Middle frontal gyrus (tissue), 1 donor: ENCODE measurements at regions not wholly inside any gene's neighbourhood (a gene's known extent, or its start where the extent isn't known, plus 50 kb on each side); places are given as distances from the start of the nearest gene placed in this dataset.
"Not testable (repeated sequence)": the region's sequence is repeated elsewhere in the genome, so short reads cannot be mapped to it uniquely, and the experiment has no call there.

Experiments
- DNase-seq: peaks from one replicate; pipeline ENCODE4 v3.0.0-alpha.2; 2015; ENCODE audit warnings: low spot score; ENCODE audit errors: extremely low spot score

DNA sequence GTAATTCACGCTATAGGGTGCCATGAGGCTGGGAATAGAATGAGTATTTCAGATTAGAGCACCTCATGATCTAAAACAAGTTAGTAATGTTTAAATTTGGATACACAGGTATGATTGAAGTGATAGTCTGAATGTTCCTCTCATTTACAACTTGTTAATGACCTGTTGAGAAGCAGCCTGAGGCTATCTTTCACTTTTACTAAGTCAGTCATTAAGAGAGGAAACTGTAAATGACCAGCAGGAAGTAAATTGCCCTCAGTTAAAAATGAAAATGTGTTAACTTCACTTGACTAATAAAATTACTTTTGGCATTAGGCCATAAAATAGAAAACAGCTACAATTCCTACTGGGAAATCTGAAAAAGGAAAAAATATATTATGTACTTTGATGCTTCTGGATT, 1042.0 kb downstream of the DNAJB9 start:
- DNase-seq = no peak

DNA sequence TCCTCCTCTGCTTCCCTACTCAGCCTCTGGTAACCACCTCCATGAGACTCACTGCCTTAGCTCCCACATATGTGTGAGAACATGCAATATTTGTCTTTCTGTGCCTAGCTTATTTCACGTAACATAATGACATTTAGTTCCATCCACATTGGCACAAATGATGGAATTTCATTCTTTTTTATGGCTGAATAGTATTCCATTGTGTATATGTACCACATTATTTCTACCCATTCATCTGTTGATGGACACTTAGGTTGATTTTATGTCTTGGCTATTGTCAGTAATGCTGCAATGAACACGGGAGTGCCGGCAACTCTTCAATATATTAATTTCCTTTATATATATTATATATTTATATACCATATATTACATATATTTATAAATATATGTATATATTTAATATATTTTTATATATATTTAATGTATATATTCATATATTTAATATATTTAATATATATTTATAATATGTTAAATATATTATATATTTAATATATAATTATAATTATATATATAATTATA, 1046.9 kb downstream of the DNAJB9 start:
- DNase-seq = no peak

DNA sequence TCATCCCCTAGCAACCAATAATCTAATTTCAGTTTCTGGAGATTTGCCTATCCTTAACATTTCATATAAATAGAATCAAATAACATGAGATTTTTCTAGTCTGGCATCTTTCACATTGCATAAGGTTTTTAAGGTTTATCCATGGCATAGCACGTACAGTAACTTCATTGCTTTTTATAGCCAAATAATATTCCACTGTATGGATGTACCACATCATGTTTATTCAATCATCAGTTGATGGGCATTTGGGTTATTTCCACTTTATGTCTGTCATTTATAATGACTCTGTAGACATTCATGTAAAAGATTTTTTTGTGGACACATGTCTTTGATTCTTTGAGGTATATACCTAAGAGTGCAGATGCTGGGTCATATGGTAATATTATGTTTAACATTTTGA, 1052.6 kb downstream of the DNAJB9 start:
- DNase-seq = no peak

DNA sequence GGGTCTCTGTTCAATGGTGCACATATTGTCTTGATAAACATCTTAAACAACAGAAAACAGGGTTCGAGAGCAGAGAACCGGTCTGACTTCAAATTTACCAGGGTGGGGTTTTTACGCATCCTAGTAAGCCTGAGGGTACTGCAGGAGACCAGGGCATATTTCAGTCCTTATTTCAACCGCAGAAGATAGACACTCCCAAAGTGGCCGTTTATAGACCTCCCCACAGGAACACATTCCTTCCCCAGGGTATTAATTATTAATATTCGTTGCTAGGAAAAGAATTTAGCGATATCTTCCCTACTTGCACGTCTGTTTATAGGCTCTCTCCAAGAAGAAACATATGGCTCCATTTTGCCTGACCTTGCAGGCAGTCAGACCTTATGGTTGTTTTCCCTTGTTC, 1063.2 kb downstream of the DNAJB9 start:
- not testable (repeated sequence) for DNase-seq

DNA sequence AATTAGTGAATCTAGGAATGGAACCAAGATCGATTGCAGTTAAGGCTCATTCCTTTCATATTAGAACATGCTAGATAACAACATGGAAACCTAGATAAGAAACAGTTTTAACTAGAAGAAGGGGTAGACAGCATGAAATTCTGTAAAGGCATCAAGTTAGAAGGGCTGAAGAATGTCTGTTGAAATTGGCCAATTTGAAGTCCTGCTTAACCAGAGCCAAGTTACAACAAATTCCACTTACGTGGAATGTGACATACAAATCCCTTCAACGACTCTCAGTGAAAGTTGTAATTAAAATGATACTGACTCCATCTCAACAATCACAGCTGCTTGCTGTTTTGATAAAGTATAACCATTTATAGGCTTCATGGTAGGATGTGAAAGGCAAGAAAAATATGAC, 1065.7 kb downstream of the DNAJB9 start:
- DNase-seq = no peak

DNA sequence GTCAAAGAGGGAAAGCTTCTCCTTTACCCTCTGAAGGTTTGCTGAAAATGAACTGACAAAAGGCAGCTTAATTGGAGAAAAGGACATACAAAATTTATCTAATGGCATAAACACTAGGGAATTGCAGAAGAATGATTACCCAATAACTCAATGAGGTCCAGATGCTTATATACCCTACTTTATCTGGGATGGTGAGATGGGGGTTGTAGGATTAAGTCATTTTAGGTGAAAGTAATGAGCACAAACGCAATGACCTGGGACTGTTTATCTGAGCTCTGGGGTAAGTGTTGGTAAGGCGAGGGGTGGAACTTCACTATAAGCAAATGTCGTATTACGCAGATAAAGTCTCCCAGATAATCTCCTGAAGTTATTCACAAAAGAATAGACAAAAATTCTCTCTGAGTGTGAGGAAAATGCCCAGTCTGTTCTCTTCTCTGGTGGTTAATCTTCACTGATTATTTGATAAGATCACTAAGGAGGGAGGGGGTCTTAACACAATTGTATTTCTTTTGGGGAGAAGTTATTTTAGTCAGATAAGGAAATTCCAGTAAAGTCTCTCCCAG, 1067.8 kb downstream of the DNAJB9 start:
- no peak for DNase-seq

DNA sequence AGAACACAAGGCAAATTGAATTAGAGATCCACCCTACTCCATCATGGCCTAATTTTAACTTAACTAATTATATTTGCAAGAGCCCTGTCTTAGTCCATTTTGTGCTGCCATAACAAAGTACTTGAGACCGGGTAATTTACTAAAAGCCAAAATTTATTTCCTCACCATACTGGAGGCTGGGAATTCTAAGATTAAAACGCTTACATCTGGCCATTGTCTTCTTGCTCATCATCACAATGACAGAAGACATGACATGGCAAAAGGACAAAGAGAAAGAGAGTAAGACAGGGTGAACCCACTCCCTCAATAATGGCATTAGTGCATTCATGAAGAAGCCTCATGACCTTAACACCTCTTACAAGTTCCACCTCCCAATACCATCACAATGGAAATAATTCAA, 1068.6 kb downstream of the DNAJB9 start:
- DNase-seq = no peak

DNA sequence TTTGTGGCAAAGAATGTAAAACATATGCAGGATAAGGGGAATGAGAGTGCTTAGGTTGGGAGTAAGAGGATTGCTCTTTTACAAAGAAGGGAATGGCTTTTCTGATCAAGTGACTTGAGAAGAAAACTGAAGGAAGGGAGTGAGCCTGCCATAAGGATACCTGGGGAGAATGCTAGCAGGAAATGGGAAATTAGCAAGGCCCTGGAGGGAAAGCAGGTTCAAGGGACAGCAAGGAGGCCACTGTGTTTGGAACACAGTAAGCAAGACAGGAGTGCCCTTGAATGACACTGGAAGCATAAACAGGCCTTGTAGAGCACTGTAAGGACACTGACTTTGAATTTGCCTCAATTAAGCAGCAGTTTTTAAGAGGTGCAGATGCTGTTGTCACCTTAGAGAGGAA, 1069.9 kb downstream of the DNAJB9 start:
- DNase-seq = no peak

DNA sequence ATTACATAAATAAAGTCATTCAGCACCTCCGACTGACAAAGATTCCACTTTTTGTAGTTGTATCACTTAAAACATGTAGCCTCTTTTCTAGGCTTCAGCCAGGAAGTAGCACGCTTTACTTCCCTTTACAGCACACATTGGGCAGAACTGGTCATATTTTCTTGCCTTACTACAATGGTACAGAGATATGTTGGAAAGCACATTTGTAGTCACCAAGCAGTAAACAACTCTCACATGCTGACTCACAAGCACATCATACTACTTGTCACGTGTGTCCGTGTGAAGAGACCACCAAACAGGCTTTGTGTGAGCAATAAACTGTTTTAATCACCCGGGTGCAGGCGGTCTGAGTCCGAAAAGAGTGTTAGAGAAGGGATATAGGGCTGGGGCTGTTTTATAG, 1071.8 kb downstream of the DNAJB9 start:
- DNase-seq = no peak

DNA sequence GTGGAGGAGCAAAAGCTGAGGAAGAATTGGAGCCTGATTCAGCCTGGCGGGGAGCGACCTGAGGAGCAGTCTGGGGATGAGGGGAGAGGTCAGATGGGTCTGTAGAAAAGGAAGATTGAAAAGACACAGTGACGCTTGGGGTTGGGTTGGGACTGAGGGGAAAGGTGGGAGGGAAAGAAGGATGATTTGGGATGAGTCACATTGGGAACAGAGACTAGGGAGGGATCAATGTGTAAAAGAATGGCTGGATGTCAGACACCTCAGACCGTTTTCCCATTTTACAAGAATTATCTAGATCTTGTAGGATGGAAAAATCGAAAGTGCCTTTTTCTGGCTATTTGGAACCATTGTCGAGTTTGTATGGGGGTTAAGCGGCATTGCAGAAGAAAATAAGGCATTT, 1076.5 kb downstream of the DNAJB9 start:
- no peak for DNase-seq

DNA sequence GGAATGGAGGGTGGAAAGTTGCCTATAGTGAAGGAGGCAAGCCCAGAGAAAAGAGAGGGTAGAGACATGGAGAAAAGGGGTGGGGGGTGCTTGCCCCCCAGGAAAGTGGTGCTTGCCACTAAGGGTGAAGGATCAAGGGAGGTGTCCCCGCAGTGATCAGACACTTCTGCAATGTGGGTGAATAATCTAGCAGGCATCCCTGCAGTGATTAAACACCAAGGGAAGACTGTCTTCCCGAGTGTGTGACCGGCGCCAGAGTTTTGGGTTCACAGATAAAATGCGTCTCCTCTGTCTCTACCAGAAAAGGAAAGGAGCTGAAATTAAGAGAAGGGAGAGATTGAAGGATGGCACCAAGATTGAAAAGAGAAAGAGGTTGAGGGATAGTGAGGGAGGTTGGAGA, 1076.9 kb downstream of the DNAJB9 start:
- DNase-seq = not testable (repeated sequence)

DNA sequence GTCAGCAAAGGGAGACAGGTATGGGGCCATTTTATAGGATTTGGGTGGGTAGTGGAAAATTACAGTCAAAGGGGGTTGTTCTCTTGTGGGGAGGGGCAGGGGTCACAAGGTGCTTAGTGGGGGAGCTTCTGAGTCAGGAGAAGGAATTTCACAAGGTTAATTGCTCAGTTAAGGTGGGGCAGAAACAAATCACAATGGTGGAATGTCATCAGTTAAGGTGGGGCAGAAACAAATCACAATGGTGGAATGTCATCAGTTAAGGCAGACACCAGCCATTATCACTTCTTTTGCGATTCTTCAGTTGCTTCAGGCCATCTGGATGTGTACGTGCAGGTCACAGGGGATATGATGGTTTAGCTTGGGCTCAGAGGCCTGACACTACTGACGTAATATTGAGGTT, 1077.6 kb downstream of the DNAJB9 start:
- DNase-seq = not testable (repeated sequence)

DNA sequence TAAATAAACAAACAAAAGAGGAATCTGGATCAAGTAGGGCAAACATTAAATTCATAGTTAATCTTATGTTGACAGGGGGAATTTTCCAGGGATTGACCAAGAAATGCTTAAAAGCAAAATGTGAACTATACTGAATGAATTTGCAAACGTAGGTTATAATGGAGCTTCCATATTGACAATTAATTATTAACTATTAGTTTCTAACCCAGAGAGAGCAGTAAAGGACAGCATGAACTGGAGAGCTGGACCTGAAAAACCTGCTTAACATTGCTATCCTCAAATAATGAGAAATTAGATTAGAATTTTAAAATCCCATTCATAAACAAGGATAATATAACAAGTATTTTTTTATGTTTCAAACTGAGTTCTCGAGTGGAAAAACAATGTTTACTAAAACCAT, 1089.6 kb downstream of the DNAJB9 start:
- no peak for DNase-seq

DNA sequence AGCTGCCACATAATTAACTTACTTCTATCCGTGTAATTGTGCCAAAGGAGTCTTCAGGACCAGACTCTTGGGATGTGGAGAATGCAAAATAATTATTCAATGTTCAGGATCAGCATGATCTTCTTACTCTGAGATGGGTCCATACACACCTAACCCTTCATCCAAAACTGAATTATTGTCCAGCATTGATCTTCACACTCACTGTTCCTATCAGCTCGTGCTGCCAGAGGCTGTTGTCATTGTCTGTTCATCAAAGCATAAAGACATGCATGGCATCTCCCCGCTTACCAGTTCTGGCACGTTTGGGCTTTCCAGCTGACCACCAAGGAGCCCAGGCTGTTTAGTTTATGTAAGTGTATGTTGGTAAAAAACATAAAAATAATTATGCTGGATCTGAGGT, 1090.7 kb downstream of the DNAJB9 start:
- no peak for DNase-seq

DNA sequence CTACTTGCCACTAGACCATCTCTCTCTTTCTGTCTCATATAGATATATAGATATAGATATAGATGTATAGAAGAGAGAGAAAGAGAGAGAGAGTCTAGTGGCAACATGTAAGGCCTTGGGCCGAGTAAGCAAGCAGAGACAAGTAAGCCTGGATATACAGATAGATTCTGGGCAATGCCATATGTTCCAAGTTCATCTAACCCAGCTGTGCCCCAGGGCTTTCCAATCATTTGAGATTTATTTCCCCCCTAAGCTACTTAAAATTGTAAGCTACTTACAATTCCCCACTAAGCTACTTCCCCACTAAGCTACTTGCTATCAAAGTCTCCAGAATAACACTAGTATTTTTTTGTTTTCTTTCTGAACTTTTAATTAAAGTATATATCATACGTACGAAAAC, 1094.1 kb downstream of the DNAJB9 start:
- DNase-seq = no peak

DNA sequence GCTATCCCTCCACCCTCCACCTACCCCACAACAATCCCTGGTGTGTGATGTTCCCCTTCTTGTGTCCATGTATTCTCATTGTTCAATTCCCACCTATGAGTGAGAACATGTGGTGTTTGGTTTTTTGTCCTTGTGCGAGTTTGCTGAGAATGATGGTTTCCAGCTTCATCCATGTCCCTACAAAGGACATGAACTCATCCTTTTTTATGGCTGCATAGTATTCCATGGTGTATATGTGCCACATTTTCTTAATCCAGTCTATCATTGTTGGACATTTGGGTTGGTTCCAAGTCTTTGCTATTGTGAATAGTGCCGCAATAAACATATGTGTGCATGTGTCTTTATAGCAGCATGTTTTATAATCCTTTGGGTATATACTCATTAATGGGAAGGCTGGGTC, 1117.6 kb downstream of the DNAJB9 start:
- DNase-seq = not testable (repeated sequence)

DNA sequence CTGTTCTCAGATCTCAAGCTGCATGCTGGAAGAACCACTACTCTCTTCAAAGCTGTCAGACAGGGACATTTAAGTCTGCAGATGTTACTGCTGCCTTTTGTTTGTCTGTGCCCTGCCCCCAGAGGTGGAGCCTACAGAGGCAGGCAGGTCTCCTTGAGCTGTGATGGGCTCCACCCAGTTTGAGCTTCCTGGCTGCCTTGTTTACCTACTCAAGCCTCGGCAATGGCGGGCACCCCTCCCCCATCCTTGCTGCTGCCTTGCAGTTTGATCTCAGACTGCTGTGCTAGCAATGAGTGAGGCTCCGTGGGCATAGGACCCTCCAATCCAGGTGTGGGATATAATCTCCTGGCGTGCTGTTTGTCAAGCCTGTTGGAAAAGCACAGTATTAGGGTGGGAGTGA, 1122.9 kb downstream of the DNAJB9 start:
- DNase-seq = not testable (repeated sequence)

DNA sequence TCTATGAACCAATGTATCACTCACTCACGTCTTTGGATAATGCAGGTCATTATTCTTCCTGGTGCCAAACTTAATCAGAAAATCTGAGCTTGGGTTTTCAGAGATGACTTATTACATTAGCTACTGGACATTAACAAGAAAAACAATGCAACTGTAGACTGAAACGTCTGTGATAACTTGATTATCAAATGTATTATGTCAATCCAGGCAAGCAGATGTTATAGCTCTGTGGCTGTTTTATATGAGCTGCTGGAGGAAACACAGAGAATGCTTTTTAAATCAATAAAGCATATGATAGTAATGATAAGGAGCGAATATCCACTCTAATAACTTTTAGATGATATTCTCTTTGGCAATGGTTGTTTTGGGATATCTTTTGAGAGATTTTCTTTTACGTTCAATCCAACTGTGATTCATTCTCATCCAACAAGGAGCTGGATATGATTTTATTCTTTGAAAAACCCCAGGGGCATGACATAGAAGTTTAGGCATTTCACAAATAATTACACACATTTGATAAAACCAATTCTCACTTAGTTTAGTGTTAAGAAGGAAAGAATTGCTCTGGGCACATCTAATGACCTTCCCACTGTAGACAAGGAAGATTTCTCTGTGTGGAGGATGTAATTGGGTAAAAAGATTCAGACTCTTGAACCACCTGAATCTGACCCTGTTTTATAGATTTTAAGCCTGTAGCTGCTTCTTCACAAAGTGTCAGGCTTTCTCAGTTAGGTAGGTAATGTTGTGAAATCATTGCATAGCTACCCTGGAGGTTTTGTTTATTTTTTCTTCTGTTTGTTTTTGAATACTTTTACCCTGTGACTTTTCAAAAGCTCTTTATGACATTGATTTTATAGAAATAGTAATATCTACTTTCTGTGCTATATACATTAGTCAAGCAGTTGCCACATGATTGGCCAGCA, 1124.7 kb downstream of the DNAJB9 start:
- DNase-seq = no peak

DNA sequence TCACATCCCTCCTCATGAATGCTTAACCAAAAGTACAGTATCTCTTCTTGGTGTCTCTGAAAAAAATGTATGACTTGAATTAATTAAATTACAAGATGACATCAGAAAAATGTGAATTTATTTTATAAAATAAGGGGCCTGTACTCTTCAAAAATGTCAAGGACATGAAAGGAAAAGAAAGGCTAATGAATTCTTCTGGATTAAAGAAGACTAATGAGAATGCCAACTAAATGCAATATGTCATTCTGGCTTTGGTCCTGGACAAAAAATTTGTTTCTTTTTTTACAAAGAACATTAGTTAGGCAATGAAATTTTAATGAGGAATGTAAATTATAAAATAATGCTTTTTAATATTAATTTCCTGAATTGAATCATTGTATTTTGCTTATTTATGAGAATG, 1125.7 kb downstream of the DNAJB9 start:
- DNase-seq = no peak

DNA sequence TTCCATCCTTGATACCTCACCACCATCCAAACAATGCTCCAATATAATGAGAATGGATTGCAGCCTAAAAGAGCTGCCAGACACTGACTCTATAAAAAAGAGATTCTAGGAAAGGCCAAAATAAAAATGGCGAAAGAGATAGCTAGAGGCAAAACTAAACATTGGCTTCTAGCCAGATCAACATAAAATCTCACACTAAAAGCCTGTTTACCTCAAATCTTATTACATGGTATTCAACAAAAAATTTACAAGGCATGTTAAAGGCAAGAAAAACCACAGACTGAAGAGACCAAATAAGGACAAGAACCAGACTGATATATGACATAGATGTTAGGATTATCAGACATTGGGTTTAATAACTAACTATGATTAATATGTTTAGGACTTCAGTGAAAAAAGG, 1127.0 kb downstream of the DNAJB9 start:
- no peak for DNase-seq

DNA sequence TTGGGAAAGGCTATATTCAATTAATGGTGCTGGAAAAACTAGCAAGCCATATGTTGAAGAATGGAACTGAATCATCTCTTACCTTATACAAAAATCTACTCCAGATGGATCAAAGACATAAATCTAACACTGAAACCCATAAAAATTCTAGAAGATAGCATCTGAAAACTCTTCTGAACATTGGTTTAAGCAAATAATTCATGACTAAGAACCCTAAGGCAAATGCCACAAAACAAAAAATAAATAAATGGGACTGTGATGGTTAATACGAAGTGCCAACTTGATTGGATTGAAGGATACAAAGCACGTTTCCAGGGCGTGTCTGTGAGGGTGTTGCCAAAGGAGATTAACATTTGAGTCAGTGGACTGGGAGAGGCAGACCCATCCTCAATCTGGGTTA, 1130.0 kb downstream of the DNAJB9 start:
- no peak for DNase-seq

DNA sequence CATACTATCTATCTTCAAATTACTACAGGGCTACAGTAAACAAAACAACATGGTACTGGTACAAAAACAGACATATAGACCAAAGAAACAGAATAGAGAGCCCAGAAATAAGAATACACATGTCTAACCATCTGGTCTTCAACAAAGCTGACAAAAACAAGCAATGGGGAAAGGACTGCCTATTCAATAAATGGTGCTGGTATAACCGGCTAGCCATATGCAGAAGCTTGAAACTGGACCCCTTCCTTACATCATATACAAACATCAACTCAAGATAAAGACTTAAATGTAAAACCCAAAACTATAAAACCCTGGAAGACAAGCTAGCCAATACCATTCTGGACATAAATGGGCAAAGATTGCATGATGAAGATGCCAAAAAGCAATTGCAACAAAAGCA, 1143.7 kb downstream of the DNAJB9 start:
- no peak for DNase-seq

DNA sequence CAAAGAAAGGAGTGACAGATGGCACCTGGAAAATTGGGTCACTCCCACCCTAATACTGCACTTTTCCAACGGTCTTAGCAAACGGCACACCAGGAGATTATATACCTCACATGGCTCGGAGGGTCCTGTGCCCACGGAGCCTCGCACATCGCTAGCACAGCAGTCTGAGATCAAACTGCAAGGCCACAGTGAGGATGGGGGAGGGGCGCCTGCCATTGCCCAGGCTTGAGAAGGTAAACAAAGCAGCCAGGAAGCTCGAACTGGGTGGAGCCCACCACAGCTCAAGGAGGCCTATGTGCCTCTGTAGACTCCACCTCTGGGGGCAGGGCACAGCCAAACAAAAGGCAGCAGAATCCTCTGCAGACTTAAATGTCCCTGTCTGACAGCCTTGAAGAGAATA, 1149.7 kb downstream of the DNAJB9 start:
- DNase-seq = not testable (repeated sequence)
